Left colon (tissue), 2 donors: ENCODE measurements at regions not wholly inside any gene's neighbourhood (a gene's known extent, or its start where the extent isn't known, plus 50 kb on each side); places are given as distances from the start of the nearest gene placed in this dataset.
"Not testable (repeated sequence)": the region's sequence is repeated elsewhere in the genome, so short reads cannot be mapped to it uniquely, and the experiment has no call there.

Experiments
- ATAC-seq: fragments of 200-7000 bp; cut with Tn5 transposase; one replicate; pipeline ENCODE4 v1.9.1; 2020; ENCODE audit warnings: mild to moderate bottlenecking, moderate library complexity
- DNase-seq, 2 donors: peaks; one replicate each; pipeline ENCODE4 v3.0.0-alpha.2; 2020
- intact Hi-C, 2 donors: fragments of 100-400 bp; cut with DNase I in 1 of 2; cut with micrococcal nuclease in 1 of 2; formaldehyde crosslinking; loops; one replicate each; pipeline versions ENCODE4 v1.11.2 to v1.14.0; 2022; cut with DNase I, micrococcal nuclease
- donor health status: DM: no; HTN: no; CAD: no.
- donor health status: DM: yes; HTN: yes; CAD: no.

DNA sequence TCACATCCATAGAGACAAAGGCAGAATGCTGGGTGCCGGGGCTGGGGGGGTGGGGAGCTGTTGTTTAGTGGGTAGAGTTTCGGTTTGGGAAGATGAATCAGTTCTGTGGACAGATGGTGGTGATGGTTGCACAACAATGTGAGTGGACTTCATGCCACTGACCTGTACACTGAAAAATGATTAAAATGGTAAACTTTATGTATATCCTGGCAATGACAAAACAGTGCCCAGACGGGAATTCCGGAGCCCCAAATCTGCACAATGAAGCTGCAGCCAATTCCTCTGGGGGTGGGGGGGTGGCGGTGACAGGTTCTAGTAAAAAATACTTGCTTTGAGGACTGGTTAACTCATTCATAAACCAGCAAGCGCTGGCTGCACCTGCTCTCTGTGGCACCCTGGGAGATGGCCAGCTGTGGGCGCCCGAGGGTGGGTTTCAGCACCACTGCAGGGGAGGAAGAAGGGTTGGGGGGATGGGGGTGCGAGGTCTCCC, 81.8 kb upstream of the HPCAL1 start:
- no peak for ATAC-seq
- DNase-seq = no peak
- intact Hi-C loops = no loop called here

DNA sequence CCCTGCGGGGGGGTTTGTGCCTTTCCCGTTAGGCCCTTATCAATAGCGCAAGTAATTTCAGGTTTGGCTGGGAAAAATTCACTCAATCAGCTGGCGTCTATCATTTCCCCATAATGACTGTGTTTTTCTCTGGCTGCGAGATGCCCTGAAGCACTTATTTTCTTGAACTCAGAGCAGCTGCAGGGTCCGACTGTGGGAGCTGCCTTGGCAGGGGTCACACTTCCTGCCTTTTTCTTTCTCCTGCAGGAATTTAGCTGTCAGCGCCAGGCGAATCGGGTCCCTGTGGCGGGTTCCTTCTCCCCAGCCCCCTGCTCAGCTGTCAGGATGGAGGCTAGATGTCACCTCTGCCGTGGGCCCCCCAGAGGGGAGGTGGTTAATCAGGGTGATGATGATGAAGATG, 81.3 kb upstream of the HPCAL1 start:
- ATAC-seq (no peak), DNase-seq (no peak)
- intact Hi-C loops = no loop called here

DNA sequence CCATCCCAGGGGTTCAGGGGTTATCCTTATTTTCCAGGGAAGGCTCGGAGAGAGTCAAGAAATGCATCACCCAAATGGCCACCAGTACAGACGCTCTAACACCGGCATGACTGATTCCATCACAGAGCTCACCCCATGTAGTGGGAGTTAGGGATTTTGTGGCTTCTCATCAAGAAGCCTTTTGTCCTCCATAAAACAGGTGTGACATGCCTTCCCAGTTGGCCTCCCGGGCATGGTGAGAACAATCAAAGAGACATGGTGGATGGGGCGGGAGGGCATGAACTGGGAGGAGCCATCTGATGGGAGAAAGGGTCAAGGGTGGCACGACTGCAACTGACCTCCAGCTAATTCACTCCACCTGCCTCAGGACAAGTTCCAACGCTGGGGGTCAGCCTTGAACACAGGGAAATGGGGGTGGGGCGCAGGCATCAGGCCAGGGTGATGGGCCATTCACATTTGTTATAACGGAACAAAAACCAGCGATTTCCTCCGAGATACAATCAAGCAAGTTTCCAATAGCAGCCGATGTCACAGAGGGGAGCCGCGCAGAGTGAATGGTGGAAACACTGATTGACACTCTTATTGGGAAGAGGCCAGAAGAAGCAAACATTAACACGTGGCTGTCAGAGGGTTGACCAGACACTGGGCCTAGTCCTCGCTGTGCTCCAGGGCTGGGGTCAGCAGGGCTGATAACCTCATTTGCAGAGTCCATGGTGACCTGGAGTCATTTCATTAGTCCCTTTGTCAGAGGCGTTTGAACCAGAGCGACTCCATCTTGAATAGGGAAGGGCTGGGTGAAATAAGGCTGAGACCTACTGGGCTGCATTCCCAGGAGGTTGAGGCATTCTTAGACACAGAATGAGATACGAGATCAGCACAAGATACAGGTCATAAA, 80.5 kb upstream of the HPCAL1 start:
- no peak for DNase-seq
- intact Hi-C loops = no loop called here
- no peak for ATAC-seq

DNA sequence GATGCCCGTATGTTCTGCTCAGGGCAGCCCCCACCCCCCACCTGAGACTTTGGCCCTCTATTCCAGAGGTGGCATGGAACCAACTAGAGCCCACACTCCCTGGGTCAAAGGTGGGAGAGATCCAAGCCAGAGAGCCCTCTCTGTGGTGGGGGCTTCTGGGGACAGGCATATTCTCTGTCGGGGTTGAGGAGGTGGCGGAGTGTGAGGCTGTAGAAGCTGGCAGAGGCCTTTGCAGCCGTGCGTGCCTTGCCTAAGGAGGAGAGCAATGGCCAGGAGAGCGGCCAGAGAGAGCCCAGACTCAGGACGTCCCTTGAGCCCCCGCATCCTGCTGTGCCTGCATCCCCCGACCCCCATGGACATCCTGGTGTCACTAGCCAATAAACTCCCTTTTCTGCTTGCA, 79.2 kb upstream of the HPCAL1 start:
- no peak for DNase-seq
- no peak for ATAC-seq
- intact Hi-C loops = no loop called here

DNA sequence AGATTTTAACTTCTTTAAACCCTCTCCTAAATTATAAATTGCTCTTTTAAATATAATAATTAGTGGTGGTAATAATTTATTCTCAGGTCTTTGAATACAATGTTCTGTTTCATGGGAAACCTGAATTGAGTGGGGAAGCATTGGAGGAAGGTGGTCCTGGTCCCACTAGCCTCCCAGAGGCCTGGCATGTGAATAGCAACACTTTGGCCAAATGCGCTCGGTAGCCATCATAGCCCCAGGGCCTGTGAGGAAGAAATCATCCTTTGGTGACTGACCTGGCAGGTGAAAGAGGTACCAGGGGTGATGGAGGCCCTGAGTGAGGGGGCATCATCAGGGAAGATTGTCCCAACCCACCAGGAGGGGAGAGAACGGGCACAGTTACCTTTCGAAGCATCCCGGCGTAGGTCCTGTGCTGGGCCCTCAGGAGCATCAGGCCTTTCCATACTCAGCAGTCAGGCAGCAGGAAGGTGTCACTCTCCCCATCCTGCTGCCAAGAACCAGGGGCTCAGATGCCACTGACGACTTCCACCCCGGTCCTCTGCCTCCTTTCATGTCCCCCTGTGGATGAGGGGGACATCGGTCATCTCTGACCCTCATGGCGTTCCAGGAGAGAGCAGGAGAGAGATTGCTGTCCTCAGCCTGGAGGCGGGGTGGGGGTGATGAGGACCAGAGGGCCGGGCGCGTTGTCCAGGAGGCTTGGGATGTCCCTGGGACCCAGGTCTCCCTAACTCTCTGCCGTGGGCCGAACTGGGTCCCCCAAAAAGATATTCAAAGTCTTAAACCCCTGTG, 78.6 kb upstream of the HPCAL1 start:
- intact Hi-C loops = no loop called here
- DNase-seq (no peak), ATAC-seq (no peak)

DNA sequence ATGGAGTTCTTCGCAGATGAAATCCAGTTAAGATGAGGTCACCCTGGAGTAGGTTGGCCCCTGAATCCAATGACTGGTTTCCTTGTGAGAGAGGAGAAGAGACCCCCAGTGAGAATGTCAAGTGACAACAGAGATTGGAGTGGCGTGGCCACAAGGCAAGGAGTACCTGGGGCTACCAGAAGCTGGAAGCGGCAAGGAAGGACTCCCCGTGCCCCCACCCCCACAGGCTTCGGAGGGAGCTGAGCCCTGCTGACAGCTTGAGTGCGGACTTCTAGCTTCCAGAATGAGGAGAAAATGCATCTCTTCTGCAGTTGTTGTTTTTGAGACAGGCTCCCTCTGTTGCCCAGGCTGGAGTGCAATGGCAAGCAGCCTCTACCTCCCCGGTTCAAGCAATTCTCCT, 78.0 kb upstream of the HPCAL1 start:
- DNase-seq = peak in 1 of 2 donors; percentile 11
- no peak for ATAC-seq
- intact Hi-C loops = no loop called here

DNA sequence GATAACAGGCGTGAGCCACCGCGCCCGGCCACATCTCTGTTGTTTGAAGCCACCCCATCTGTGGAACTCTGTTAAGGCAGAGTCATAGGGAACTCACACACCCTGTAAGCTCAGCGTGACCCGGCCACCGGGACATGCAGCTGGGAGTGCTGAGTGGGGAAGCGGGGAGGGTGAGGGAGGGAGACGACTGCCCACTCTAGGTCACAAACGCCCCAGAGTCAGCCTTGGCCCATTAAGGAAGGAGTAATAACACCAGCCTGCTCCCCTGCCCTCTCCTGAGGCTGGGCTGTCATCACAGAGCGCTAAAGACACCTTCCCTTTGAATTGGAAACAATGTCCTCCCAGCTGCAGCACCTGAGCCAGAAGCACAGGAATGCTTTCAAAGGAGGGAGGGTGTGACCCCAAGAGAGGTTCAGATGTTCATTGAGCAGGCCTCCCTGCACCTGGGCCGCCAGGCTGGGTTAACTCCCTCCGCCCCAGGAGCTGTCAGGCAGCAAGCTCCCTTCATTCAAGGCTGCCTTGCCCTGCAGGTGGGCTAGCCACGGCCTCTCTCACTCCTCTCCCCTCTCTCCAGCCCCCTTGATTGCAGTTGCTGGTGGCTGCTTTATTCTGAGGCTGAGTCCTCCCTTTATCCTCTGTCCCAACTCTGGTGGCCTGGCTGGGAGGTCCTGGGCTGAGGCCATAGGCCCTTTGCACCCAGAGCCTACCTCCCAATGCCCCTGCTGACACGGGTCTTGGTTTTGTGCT, 77.2 kb upstream of the HPCAL1 start:
- ATAC-seq (peak; percentile 27), DNase-seq (peak; percentile 17 to 26)
- intact Hi-C loops = no loop called here

DNA sequence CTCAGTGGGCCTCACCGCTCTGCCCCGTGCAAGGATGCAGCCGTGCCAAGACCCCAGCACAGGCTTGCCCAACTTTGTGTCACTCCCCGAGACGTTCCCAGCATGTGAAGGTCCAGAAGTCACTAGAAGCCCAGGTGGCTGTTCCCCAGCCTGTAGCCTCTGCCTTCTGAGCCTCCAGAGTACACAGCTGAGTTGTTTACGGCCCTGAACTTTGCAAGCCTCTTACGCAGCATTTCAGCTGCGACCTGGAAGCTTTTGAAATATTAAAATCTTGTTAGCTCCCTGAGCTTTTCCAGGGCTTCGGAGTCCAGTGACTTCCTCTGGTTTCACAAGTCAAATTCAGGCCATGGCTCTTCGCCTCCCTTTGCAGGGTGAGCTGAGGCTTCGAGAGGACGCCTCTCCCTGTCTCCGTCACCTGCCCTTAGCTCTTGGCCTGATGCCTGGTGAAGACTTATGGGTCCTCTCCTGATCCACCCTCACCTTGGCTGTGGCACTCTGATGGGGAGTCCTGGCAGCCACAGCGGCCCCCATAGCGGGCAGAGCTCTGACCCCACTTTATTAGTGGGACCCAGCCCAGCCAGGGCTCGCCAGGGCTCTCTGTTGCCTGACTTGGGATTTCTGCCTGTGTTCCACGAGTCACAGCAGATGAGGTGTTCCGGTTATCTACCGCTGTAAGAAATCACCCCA, 76.5 kb upstream of the HPCAL1 start:
- DNase-seq (peak; percentile 26 to 27), ATAC-seq (peak; percentile 36)
- intact Hi-C loops = no loop called here

DNA sequence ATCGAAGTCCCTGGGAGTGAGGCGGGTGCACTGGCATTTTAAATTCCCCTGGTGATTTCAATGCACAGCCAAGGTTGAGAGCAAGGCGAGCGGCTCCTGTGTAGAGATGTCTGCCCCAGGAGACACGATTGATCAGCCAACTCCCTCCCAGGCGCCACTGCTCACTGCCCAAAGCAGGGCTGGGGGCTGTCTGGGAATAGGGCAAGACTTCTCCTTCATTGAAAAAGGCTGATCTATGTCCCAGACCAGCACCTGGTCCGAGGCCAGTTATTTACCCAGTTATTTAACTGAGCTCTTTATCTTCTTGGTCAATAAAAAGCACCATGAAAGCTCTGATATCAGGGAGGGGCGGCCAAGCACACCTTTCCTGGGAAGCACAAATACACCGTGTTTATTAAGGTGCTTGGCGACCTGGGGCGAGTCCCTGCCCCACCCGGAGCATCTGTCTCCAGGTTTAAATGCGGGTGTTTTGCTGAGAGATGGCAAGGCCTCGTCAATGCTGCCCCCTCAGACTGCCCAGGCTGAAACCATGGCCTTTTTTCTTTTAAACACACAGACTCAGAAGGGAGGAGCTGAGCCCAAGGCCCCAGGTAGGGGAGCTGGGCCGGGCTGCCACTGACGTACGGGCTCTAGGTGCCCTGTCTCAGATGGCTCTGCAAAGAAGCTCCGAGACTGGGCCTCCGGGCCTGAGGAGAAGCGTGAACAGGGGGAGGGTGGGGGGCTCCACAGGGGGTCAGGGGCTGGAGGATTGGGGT, 73.9 kb upstream of the HPCAL1 start:
- peak; percentile 79 for ATAC-seq

DNA sequence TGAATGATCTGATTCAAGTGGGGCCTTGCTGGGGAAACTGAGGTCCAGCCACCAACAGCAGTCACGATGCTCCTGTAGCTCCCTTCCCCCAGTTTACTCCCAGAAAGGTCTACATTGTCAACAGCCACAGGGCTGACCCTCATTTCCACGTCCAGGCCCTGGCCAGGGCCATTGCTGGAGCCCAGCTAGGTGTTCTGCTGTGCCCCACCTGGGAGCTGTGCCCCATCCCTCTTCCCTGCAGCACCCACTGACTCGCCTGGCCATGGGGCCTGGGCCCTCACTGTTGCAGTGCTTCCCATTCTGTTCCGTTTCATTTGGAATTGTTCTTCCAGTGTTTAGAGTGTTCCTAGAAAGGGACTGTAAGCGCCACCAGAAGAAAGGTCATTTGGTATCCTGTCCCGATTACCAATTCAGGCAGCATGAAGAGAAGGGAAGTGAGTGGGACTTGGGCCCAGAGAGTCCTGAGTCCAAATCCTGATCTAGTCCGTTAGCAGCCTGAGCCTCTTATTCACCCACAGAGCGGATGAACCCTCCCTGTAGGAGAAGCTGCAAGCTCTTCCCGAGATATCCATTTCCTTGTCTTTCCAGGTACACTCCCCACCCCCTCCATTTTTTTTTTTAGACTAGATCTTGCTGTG, 73.1 kb upstream of the HPCAL1 start:
- intact Hi-C loops = no loop called here
- ATAC-seq = no peak
- DNase-seq = peak in 1 of 2 donors; percentile 2

More for the DNA sequence above, 73.9 kb upstream of the HPCAL1 start:
- intact Hi-C loops = no loop called here
- peak; percentile 54 to 67 for DNase-seq

DNA sequence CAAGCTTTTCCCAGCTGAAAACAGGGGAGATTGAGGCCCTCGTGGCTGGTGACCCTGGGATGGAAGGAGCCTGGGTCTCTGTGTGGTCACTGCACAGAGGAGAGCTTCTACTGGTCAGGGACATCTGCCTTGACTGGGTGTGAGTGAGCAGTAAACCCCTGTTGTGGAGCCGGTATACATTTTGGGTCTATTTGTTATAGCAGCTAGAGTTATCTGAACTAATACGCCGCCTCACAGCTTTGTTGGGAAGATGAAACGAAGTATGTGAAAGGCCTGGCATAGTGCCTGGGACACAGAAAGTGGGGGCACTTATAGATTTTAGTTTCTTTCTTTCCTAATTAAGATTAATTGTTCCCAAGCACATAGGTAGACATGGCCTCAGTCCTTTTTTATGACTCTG, 72.2 kb upstream of the HPCAL1 start:
- DNase-seq (peak in 1 of 2 donors; percentile 1), ATAC-seq (no peak)
- intact Hi-C loops = no loop called here

DNA sequence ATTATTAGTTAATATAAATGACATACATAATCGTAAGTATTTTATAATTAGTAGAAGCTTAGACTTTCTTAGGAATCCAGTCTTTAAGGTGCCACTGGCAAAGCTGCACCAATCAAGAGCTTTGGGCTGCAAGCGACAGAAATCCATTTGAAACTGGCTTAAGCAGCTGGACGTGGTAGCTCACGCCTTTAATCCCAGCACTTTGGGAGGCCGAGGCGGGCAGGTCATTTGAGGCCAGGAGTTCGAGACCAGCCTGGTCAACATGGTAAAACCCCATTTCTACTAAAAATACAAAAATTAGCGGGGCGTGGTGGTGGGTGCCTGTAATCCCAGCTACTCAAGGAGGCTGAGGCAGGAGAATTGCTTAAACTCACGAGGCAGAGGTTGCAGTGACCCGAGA, 71.8 kb upstream of the HPCAL1 start:
- DNase-seq = peak in 1 of 2 donors; percentile 0
- intact Hi-C loops, ATAC-seq: not testable (repeated sequence)

DNA sequence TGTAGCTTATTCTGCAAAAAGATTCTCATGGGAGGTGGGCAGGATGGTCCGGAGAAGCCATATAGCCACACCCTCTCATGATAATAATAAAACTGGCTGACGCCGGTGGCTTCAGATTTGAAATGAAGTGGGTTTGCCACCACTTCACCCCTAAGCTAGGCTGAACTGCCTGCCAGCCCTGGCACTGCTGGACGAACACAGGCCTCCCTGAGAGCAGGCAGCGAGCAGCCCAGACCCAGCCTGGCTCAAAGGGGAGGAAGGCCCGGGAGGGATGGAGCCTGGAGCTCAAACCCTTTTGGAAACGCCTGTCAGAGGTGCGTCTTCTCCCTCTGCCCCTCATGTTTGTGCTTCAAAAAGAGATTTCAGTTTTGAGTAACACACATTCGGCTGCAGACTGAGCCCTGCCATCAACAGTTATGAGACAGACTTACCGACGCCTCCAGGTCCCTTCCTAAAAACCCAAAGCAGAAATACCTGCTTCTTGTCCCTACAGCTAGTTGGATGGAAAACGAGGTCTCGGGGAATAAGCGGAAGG, 71.1 kb upstream of the HPCAL1 start:
- intact Hi-C loops = no loop called here
- peak; percentile 3 to 8 for DNase-seq

DNA sequence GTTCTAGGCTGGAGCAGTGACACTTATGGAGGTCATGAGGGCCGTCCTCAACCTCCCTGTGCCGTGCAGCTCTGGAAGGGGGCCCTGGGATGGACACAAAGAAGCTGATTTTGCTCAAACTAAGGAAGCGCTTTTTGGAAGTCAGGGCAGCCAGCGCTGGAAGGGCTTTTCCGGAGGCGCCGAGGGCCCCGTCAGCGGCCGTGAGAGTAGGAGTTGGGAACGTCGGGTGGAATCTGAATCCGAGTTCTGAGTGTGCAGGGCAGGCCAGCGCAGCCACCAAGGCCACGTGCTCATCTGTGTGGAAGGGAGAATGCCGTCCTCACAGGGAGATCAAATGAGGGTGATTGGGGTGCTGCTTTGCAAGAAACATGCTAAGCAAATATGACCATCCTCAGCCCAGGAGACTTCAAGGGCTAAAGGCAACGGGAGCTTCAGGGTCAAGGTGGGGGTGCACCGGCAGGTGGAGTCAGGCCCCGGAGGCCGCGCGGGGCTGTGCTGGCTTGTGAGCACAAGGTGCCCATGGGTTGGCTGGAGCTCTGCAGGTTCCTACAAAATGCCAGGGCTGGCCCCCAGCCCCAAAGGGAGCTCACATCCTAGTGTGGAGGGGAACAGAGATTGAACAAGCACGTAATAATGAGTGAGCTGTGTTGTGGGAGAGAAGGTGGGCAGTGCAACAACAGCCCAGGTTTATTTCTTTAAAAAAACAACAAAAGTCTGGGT, 70.4 kb upstream of the HPCAL1 start:
- intact Hi-C loops = no loop called here
- DNase-seq (peak; percentile 3 to 8), ATAC-seq (no peak)

More for the DNA sequence above, 71.1 kb upstream of the HPCAL1 start:
- no peak for ATAC-seq

DNA sequence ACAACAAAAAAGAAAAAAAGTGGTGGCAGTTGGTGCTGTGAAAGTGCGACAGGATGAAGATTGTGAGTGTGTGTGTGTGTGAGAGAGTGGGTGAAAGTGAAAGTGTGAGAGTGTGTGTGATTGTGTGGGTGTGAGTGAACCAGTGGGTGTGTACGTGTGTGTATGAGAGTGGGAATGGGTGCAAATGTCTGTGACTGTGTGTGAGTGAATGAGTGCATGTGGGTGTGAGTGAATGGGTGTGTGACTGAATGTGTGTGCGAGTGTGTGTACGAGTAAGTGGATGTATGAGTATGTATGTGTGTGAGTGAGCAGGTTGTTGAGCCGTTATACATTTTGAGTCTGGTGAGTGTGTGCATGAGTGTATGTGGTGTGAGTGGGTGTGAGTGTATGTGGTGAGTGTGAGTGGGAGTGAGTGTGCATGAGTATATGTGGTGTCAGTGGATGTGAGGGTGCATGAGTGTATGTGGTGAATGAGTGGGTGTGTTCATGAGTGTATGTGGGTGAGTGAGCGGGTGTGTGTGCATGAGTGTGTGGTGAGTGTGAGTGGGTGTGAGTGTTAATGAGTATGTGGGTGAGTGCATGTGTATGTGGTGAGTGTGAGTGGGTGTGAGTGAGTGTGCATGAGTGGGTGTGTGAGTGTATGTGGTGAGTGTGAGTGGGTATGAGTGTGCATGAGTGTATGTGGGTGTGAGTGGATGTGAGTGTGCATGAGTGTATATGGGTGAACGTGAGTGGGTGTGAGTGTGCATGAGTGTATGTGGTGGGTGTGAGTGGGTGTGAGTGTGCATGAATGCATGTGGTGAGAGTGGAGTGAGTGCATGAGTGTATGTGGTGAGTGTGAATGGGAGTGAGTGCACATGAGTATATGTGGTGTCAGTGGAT, 69.3 kb upstream of the HPCAL1 start:
- no peak for ATAC-seq
- peak in 1 of 2 donors; percentile 17 for DNase-seq
- intact Hi-C loops = no loop called here

DNA sequence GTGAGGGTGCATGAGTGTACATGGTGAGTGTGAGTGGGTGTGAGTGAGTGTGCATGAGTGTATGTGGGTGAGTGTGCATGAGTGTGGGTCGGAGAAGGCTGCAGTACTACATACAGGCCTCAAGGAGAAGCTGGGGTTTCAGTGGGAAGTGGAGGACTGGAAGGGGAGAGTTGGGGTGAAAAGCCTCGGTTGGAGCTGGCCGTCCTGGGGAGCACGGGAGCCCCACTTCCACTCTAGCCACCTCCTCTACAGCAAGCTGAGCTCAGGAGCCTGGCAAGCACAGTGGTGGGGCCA, 68.7 kb upstream of the HPCAL1 start:
- no peak for ATAC-seq
- intact Hi-C loops = no loop called here
- no peak for DNase-seq
